GM10266 (cell line): ENCODE measurements at regions not wholly inside any gene's neighbourhood (a gene's known extent, or its start where the extent isn't known, plus 50 kb on each side); places are given as distances from the start of the nearest gene placed in this dataset.

ENCODE experiments used
- DNase-seq: peaks from one replicate; pipeline ENCODE4 v3.0.0; 2012; ENCODE audit errors: extremely low spot score
- TF ChIP-seq, protein P1 (sequence below): IDR thresholded peaks from 2 replicates; pipeline ENCODE4 v1.5.1; 2012; ENCODE audit warnings: mild to moderate bottlenecking, low read depth; ENCODE audit not compliant: control insufficient read depth, insufficient read depth; ENCODE audit errors: missing control alignments

DNA sequence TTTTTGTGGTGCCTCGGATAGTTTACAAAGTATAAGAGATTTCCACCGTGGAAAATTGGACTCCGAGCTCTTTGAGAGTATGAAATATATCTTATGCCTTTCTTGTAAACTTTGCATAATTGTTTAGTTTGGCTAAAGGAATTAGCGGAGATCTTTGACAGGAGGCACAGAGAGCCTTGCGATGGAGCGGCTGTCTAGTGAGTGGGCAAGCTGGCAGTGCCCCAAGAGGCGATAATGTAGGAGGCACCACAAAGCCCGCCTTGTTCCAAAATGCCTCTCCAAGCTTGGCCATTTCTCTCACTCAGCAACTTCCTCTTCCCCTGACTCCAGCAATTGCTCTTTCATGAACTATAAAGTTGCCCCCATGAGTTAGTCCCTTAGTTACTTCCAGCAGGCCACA lies 270.1 kb upstream of the PRICKLE1 start:
- no peak for DNase-seq
- TF ChIP-seq, protein P1, sequence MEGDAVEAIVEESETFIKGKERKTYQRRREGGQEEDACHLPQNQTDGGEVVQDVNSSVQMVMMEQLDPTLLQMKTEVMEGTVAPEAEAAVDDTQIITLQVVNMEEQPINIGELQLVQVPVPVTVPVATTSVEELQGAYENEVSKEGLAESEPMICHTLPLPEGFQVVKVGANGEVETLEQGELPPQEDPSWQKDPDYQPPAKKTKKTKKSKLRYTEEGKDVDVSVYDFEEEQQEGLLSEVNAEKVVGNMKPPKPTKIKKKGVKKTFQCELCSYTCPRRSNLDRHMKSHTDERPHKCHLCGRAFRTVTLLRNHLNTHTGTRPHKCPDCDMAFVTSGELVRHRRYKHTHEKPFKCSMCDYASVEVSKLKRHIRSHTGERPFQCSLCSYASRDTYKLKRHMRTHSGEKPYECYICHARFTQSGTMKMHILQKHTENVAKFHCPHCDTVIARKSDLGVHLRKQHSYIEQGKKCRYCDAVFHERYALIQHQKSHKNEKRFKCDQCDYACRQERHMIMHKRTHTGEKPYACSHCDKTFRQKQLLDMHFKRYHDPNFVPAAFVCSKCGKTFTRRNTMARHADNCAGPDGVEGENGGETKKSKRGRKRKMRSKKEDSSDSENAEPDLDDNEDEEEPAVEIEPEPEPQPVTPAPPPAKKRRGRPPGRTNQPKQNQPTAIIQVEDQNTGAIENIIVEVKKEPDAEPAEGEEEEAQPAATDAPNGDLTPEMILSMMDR = no peak

DNA sequence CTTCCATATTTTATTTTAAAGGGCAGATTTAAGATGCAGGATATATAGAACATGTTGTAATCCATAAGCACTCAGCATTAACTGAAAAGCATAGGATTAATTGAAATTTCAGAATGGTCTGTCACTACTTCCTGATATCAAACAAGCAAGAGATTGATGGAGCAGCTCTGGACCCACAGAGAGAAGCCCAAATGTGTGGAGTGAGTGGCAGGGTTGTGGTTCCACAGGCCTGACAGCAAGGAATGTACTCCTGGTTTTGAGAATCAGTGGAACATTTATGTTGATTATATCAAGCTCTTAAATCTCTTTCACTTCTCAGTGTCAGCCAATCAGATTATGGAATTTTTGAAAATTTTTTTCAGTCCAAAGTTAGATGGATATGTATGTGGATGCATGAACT lies 267.6 kb upstream of the PRICKLE1 start:
- TF ChIP-seq, protein P1 = no peak
- DNase-seq = no peak

DNA sequence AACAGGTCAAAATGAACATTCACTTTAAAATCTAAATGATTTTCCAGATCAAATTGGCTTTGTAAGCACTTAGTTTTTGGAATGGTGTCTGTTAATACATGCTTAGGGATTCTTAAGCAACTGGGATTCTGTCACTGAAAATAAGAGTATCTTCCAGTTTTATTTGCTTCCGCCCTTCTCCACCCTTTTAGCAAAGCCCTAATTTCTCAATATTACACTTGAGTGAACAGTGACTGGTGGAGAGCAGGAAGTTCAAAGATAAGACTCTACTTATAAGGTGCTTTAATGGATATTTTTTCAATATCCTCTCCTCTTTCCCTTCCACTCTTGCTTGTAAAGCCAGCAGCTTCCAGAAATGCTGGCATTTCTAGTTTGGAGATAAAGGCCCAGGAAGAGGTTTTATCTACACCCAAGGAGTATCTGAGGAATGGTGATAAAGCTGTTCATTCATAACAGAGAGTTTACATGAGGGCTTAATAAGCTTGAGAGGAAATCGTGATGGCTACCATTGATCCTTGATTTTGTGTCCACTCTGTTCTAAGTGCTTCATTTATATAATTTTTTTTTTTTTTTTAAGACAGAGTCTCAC lies 265.9 kb upstream of the PRICKLE1 start:
- no peak for DNase-seq
- TF ChIP-seq, protein P1 = no peak

DNA sequence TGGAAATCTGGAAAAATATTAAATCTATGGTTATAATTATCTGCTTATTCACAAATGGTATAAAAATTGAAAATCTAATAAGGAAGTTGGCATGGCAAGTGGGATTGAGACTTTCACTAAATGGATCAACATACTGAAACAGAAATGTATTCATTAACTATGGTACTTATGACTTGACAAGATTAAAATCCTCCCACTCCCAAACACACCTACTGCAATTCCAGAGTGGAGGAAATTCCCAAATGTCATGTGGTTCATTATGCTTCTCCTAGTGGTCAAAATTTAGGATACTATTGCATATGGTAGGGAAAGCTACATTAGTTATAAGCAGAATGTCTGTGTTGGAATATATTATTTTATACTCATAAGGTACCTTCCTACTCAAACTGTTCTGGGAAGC lies 265.3 kb upstream of the PRICKLE1 start:
- DNase-seq = no peak
- TF ChIP-seq, protein P1 = no peak

DNA sequence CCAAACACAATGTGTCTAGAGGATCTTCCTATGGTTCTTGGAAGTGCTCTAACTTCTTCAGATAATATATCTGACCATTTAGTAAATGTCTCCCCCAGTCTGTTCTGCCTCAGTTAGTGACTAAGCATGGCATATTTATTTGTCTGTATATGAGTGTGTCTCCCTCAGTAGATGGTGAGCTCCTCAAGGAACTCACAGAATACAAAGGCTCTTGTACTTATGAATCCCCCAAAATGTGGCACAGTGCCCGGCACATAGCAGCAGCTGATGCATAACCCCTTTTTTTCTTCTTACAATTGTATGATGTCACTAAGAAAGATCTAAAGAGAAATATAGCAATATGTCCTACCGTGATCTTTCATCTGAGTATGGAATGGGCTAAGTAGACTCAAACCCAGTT lies 264.7 kb upstream of the PRICKLE1 start:
- no peak for DNase-seq
- TF ChIP-seq, protein P1 = no peak

DNA sequence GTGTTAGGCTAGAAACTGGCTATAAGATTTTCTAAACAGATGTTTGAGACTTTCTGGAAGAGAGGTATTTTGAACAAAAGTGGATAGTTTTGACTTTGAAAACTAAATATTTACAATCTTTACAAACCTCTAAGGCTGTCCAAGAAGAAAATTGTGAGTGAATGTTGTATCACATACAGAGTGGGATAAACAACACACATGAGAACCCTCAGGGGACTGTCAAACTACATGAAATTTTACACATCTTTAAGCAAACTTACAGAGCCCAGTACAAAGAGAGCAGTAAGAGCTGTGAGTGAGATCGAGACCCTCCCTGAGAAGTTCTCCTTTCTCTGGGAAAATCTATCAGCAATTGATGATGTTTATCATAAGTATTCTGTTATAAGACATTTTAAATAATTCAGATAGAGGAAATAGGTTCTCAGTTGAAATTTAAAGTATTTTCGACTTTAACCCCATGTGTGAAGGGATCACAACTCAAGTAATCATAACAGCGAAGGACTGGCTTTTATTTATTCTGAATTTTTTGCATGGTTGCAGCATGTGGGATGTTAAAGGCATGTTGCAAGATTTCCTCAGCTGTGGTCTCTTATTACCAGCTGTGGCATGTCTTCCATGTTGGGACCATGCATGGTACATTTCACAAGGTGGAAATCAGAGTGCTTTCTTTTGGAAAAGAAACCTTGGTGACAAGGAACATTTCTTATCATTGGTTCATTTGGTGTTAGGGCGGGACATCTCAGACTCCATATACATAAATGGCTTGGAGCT lies 264.0 kb upstream of the PRICKLE1 start:
- DNase-seq = no peak
- TF ChIP-seq, protein P1 = no peak

DNA sequence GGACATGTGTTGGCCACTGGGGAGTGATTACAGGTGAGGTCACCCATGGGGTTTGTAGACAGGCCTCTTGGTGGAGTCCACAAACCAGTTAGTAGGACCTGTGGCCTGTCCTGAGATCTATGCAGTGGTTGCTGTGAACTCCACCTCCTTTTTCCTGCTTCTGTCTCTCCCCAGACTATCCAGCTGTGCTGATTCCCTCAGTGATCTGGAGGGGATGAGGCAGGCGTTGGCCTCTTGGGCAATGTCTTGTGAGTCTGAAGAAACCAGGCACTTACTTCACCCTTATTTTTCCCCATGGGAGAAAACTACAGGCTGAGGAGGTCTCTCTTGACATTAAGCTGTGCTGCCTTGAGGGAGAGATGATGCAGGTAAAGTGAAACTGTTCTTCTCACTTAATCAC lies 257.2 kb upstream of the PRICKLE1 start:
- no peak for DNase-seq
- TF ChIP-seq, protein P1 = no peak
